Chondrocyte (in vitro differentiated cells): ENCODE measurements at regions not wholly inside any gene's neighbourhood (a gene's known extent, or its start where the extent isn't known, plus 50 kb on each side); places are given as distances from the start of the nearest gene placed in this dataset.

Experiments used
- DNase-seq: peaks from one replicate; pipeline ENCODE4 v3.0.0; 2021; ENCODE audit warnings: mixed read lengths, low spot score
- H3K27ac Mint-ChIP-seq: one replicate; pipeline ENCODE4 v1.8.0; 2021; ENCODE audit warnings: mild to moderate bottlenecking, moderate library complexity, mixed read lengths; ENCODE audit not compliant: unreplicated experiment
- H3K27me3 Mint-ChIP-seq: 2 replicates; pipeline ENCODE4 v1.8.0; 2021; ENCODE audit warnings: low read depth, mixed read lengths
- H3K36me3 Mint-ChIP-seq: 2 replicates; pipeline ENCODE4 v1.8.0; 2021; ENCODE audit warnings: low read depth, mixed read lengths
- H3K4me1 Mint-ChIP-seq: 2 replicates; pipeline ENCODE4 v1.8.0; 2021; ENCODE audit warnings: low read depth, mild to moderate bottlenecking, mixed read lengths
- H3K4me3 Mint-ChIP-seq: one replicate; pipeline ENCODE4 v1.8.0; 2021; ENCODE audit warnings: mild to moderate bottlenecking, moderate library complexity, mixed read lengths; ENCODE audit not compliant: unreplicated experiment
- H3K9me3 Mint-ChIP-seq: 2 replicates; pipeline ENCODE4 v1.8.0; 2021; ENCODE audit warnings: low read depth, mixed read lengths
- TF ChIP-seq, protein P1 (sequence below): fragments of 200-600 bp; sonication (generic); IDR thresholded peaks from 2 replicates; pipeline ENCODE4 v1.5.0; 2021; ENCODE audit warnings: antibody characterized with exemption, mild to moderate bottlenecking, moderate library complexity

DNA sequence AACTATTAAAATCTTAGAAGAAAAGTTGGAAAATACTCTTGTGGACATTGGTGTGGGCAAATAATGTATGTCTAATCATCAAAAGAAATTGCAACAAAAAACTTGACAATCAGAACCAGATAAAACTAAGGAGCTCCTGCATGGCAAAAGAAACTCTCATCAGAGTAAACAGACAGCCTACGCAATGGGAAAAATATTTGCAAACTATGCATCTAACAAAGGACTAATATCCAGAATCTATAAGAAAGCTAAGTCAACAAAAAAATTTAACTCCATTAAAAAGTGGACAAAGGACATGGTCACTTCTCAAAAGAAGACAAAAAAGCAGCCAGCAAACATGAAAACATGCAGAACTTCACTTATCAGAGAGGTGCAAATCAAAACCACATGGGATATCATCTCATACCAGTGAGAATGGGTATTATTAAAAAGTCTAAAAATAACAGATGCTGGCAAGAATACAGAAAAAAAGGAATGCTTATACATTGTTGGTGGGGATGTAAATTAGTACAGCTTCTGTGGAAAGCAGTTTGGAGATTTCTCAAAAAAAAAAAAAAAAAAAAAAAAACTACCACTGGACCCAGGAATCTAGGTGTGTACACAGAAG is 99.7 kb upstream of the TOP3B start:
- no peak overlapping the region for H3K27ac Mint-ChIP-seq
- no peaks in the 10 kb centered on the region for H3K9me3 Mint-ChIP-seq
- H3K27me3 Mint-ChIP-seq, result peaks cover 52% of the 10 kb centered on the region
- H3K4me1 Mint-ChIP-seq, result peaks cover 8% of the 10 kb centered on the region
- TF ChIP-seq, protein P1, sequence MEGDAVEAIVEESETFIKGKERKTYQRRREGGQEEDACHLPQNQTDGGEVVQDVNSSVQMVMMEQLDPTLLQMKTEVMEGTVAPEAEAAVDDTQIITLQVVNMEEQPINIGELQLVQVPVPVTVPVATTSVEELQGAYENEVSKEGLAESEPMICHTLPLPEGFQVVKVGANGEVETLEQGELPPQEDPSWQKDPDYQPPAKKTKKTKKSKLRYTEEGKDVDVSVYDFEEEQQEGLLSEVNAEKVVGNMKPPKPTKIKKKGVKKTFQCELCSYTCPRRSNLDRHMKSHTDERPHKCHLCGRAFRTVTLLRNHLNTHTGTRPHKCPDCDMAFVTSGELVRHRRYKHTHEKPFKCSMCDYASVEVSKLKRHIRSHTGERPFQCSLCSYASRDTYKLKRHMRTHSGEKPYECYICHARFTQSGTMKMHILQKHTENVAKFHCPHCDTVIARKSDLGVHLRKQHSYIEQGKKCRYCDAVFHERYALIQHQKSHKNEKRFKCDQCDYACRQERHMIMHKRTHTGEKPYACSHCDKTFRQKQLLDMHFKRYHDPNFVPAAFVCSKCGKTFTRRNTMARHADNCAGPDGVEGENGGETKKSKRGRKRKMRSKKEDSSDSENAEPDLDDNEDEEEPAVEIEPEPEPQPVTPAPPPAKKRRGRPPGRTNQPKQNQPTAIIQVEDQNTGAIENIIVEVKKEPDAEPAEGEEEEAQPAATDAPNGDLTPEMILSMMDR, result no peak
- no peak for DNase-seq
- H3K36me3 Mint-ChIP-seq, result no peaks in the 10 kb centered on the region
- no peak overlapping the region for H3K4me3 Mint-ChIP-seq

DNA sequence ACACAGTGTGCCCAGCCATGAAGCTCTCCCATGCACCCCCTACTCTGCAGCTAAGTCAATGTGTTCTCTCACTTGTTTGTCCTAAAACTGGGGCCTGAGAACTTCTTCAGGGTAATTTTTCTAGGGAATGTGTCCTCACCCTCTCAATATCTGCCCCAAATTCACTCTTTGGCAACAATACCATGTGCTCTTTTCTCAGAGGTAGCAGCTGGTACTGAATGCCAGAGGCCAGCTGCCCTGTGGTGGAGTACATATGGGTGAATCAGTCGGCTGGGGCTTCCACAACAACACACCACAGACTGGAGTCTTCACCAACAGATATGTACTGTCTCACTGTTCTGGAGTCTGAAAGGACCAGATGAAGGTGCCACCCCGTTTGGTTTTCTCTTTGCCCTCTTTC is 97.7 kb upstream of the TOP3B start:
- Mint-ChIP-seq H3K27me3 (peaks cover 47% of the 10 kb centered on the region), H3K27ac (no peak overlapping the region), H3K36me3 (no peaks in the 10 kb centered on the region), H3K9me3 (no peaks in the 10 kb centered on the region), H3K4me3 (no peak overlapping the region), H3K4me1 (peaks cover 25% of the 10 kb centered on the region)
- DNase-seq, result no peak
- TF ChIP-seq, protein P1, result no peak

DNA sequence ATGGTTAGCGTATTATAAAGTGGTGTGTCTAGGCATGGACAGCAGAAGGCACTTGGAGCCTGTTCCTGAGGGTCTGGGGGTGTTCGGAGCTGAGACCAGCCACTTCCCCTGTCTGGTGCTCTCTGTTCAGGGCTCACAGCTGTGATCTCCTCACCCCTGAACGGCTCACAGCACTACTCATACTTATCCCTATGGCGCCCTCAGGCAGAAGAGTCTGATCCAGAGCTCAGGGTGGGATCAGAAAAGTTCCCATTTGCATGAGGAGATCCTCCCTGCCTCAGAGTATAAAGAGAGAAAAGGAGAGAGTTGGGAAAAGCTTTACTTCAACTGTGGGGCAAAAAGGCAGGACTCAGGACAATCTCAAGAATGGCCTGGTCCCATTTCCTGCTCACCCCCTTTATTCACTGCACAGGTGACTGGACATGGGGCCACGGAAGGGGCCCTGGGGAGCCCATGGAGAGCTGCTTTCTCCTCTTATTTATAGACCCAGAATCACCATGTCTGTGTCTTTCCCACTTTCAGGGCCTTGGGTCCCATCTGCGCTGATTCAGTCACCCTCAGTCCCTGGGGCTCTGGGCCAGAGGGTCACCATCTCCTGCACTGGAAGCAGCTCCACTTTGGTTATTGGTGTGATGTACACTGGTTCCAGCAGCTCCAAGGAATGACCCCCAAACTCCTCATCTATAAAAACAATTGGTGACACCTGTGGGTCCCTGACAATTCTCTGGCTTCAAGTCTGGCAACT is 97.0 kb upstream of the TOP3B start:
- Mint-ChIP-seq H3K27ac (no peak overlapping the region), H3K27me3 (peaks cover 45% of the 10 kb centered on the region), H3K4me3 (no peak overlapping the region), H3K4me1 (peaks cover 32% of the 10 kb centered on the region), H3K9me3 (no peaks in the 10 kb centered on the region), H3K36me3 (no peaks in the 10 kb centered on the region)
- TF ChIP-seq, protein P1, result no peak
- no peak for DNase-seq

DNA sequence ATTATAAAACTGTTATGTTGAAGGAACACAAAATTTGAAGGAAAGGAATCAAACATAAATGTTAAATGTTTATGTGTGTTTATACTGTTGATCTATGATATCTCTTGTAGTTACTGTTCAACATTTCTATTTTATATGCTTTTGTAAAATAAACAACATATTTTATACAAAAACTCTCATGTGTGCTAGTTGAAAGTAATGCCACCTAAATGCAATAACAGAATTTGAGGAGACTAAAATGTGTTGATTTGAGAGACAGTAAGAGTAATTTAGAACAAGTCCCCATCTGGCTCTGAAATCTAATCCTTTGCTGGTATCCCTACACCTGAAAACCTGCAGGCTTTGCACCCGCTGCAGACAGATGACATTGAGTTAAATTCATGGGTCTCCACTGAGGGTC is 95.7 kb upstream of the TOP3B start:
- no peak for DNase-seq
- Mint-ChIP-seq H3K27me3 (peaks cover 35% of the 10 kb centered on the region), H3K27ac (no peak overlapping the region), H3K36me3 (no peaks in the 10 kb centered on the region), H3K9me3 (no peaks in the 10 kb centered on the region), H3K4me1 (peaks cover 41% of the 10 kb centered on the region), H3K4me3 (no peak overlapping the region)
- TF ChIP-seq, protein P1, result no peak

DNA sequence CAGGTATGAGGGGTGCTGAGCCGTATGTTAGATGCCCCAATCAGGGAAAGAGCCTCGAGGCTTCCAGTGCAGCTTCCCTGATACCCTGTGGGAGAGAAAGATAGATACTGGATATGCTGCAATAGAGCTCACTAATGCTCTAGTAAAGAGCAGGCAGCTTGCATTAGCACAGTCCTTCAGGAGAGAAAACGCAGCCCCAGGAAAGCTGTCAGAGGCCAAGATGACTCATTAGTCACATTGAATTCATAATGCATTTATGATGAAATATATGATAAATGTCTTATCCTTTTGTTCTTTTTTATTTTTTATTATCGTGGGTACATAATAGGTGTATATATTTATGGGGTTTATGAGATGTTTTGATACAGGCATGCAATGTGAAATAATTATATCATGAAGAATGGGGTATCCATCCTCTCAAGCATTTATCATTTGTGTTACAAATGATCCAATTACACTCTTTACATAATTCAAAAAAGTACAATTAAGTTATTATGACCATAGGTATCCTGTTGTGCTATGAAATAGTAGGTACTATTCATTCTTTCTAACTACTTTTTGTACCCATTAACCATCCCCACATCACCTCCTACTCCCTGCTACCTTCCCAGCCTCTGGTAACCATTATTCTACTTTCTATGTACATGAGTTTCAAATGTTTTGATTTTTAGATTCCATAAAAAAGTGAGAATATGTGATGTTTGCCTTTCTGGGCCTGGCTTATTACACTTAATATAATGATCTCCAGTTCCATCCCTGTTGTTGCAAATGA is 94.5 kb upstream of the TOP3B start:
- peak overlapping the region; percentile 55 for H3K27ac Mint-ChIP-seq
- TF ChIP-seq, protein P1, result no peak
- H3K9me3 Mint-ChIP-seq, result no peaks in the 10 kb centered on the region
- no peak overlapping the region for H3K4me3 Mint-ChIP-seq
- no peaks in the 10 kb centered on the region for H3K36me3 Mint-ChIP-seq
- H3K27me3 Mint-ChIP-seq, result peaks cover 25% of the 10 kb centered on the region
- no peak for DNase-seq
- peaks cover 41% of the 10 kb centered on the region for H3K4me1 Mint-ChIP-seq
